ENCODE measurements at regions not wholly inside any gene's neighbourhood (a gene's known extent, or its start where the extent isn't known, plus 50 kb on each side); places are given as distances from the start of the nearest gene placed in this dataset.

DNA sequence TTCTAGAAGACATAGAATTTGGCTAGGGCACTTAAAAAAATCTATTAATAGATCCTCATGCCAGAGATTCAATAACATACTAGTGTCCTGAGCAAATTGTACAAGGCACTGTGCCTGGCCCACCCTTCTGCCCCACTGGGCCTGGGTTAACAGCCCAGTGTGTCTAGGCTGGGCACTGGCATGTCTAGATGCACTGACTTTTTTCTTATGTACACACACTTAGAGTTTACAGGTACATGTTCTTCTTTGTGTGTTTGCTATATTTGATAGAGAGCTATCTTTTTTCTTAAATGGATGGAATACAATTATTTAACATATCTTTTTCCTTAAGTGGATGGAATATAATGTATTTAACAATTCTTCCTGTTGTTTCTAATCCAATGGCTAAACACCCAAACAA lies 241.5 kb downstream of the AUH start:
- no peaks in the 10 kb centered on the region for H3K27me3 Mint-ChIP-seq (ENCODE audit: insufficient read depth, low read depth, poor library complexity)
- no peak overlapping the region for H3K27ac Mint-ChIP-seq
- H3K36me3 ChIP-seq (ENCODE audit: insufficient read depth): no peaks in the 10 kb centered on the region
- no peaks in the 10 kb centered on the region for H3K9me2 ChIP-seq (ENCODE audit: insufficient read depth)
- peaks cover 18% of the 10 kb centered on the region for H3K4me1 ChIP-seq (ENCODE audit: insufficient read depth)
- H2AFZ ChIP-seq: no peak overlapping the region
- no peak for ATAC-seq
- H3K36me3 Mint-ChIP-seq (ENCODE audit: low read depth): peaks cover 7% of the 10 kb centered on the region; the same call in 2 of the 3 replicates
- no peaks in the 10 kb centered on the region for H3F3A ChIP-seq (replicated peaks; ENCODE audit: low read depth)
- H3K79me2 ChIP-seq (replicated peaks; ENCODE audit: insufficient read depth): no peaks in the 10 kb centered on the region
- H3K4me3 ChIP-seq: no peak overlapping the region
- no peak overlapping the region for H3K4me3 Mint-ChIP-seq
- TF ChIP-seq, protein P1, sequence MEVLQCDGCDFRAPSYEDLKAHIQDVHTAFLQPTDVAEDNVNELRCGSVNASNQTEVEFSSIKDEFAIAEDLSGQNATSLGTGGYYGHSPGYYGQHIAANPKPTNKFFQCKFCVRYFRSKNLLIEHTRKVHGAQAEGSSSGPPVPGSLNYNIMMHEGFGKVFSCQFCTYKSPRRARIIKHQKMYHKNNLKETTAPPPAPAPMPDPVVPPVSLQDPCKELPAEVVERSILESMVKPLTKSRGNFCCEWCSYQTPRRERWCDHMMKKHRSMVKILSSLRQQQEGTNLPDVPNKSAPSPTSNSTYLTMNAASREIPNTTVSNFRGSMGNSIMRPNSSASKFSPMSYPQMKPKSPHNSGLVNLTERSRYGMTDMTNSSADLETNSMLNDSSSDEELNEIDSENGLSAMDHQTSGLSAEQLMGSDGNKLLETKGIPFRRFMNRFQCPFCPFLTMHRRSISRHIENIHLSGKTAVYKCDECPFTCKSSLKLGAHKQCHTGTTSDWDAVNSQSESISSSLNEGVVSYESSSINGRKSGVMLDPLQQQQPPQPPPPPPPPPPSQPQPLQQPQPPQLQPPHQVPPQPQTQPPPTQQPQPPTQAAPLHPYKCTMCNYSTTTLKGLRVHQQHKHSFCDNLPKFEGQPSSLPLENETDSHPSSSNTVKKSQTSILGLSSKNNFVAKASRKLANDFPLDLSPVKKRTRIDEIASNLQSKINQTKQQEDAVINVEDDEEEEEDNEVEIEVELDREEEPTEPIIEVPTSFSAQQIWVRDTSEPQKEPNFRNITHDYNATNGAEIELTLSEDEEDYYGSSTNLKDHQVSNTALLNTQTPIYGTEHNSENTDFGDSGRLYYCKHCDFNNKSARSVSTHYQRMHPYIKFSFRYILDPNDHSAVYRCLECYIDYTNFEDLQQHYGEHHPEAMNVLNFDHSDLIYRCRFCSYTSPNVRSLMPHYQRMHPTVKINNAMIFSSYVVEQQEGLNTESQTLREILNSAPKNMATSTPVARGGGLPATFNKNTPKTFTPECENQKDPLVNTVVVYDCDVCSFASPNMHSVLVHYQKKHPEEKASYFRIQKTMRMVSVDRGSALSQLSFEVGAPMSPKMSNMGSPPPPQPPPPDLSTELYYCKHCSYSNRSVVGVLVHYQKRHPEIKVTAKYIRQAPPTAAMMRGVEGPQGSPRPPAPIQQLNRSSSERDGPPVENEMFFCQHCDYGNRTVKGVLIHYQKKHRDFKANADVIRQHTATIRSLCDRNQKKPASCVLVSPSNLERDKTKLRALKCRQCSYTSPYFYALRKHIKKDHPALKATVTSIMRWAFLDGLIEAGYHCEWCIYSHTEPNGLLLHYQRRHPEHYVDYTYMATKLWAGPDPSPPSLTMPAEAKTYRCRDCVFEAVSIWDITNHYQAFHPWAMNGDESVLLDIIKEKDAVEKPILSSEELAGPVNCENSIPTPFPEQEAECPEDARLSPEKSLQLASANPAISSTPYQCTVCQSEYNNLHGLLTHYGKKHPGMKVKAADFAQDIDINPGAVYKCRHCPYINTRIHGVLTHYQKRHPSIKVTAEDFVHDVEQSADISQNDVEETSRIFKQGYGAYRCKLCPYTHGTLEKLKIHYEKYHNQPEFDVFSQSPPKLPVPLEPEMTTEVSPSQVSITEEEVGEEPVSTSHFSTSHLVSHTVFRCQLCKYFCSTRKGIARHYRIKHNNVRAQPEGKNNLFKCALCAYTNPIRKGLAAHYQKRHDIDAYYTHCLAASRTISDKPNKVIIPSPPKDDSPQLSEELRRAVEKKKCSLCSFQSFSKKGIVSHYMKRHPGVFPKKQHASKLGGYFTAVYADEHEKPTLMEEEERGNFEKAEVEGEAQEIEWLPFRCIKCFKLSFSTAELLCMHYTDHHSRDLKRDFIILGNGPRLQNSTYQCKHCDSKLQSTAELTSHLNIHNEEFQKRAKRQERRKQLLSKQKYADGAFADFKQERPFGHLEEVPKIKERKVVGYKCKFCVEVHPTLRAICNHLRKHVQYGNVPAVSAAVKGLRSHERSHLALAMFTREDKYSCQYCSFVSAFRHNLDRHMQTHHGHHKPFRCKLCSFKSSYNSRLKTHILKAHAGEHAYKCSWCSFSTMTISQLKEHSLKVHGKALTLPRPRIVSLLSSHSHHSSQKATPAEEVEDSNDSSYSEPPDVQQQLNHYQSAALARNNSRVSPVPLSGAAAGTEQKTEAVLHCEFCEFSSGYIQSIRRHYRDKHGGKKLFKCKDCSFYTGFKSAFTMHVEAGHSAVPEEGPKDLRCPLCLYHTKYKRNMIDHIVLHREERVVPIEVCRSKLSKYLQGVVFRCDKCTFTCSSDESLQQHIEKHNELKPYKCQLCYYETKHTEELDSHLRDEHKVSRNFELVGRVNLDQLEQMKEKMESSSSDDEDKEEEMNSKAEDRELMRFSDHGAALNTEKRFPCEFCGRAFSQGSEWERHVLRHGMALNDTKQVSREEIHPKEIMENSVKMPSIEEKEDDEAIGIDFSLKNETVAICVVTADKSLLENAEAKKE (CRISPR knock-in tag; IDR thresholded peaks at IDR 0.05): no peak
- TF ChIP-seq, protein P2, sequence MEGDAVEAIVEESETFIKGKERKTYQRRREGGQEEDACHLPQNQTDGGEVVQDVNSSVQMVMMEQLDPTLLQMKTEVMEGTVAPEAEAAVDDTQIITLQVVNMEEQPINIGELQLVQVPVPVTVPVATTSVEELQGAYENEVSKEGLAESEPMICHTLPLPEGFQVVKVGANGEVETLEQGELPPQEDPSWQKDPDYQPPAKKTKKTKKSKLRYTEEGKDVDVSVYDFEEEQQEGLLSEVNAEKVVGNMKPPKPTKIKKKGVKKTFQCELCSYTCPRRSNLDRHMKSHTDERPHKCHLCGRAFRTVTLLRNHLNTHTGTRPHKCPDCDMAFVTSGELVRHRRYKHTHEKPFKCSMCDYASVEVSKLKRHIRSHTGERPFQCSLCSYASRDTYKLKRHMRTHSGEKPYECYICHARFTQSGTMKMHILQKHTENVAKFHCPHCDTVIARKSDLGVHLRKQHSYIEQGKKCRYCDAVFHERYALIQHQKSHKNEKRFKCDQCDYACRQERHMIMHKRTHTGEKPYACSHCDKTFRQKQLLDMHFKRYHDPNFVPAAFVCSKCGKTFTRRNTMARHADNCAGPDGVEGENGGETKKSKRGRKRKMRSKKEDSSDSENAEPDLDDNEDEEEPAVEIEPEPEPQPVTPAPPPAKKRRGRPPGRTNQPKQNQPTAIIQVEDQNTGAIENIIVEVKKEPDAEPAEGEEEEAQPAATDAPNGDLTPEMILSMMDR (conservative IDR thresholded peaks at IDR 0.05; ENCODE audit: low read depth in 2 of 2): no peak
- no peak for TF ChIP-seq ZNF331 (CRISPR knock-in tag; IDR thresholded peaks at IDR 0.05; ENCODE audit: low read depth)
- TF ChIP-seq JUNB (IDR thresholded peaks at IDR 0.05; ENCODE audit: unreplicated experiment): no peak
- H3K27ac ChIP-seq (ENCODE audit: low read depth): no peak overlapping the region
- H3K9me3 Mint-ChIP-seq: peaks cover 19% of the 10 kb centered on the region
- H3K4me2 ChIP-seq: no peak overlapping the region
- no peaks in the 10 kb centered on the region for H3K27me3 ChIP-seq (ENCODE audit: insufficient read depth)
- peaks cover 24% of the 10 kb centered on the region for H3K4me1 Mint-ChIP-seq
- DNase-seq (ENCODE audit: low spot score): no peak
- H4K20me1 ChIP-seq (replicated peaks; ENCODE audit: insufficient read depth): no peaks in the 10 kb centered on the region

DNA sequence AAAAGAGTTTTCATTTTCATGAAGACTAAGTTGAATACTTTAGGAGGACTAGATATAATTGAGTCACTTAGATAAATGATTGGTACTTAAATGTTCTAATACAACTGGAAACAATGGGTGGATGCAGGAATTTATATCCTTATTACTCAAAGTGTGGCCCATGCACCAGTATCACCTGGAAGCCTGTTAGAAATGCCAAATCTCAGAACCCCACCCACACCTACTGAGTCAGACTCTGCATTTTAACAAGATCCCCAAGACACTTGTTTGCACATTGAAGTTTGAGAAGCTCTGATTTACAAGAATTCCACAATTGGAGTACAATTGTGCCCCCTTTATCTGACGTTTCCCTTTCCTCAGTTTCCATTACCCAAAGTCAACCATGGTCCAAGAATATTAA lies 239.0 kb downstream of the AUH start:
- ATAC-seq (no peak), DNase-seq (ENCODE audit: low spot score) (no peak)
- TF ChIP-seq POLR2AphosphoS5 (IDR thresholded peaks at IDR 0.05; ENCODE audit: low read depth) (no peak), JUNB (IDR thresholded peaks at IDR 0.05; ENCODE audit: unreplicated experiment) (no peak), ZNF114 (CRISPR knock-in tag; IDR thresholded peaks at IDR 0.05) (no peak), EZH2 (IDR thresholded peaks at IDR 0.05; ENCODE audit: low read depth, unreplicated experiment) (no peak)
- TF ChIP-seq, protein P3, sequence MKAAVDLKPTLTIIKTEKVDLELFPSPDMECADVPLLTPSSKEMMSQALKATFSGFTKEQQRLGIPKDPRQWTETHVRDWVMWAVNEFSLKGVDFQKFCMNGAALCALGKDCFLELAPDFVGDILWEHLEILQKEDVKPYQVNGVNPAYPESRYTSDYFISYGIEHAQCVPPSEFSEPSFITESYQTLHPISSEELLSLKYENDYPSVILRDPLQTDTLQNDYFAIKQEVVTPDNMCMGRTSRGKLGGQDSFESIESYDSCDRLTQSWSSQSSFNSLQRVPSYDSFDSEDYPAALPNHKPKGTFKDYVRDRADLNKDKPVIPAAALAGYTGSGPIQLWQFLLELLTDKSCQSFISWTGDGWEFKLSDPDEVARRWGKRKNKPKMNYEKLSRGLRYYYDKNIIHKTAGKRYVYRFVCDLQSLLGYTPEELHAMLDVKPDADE (IDR thresholded peaks at IDR 0.05): no peak
- no peaks in the 10 kb centered on the region for H3K27me3 ChIP-seq (ENCODE audit: insufficient read depth)
- H3K9me3 Mint-ChIP-seq: peaks cover 19% of the 10 kb centered on the region
- no peaks in the 10 kb centered on the region for H3K79me2 ChIP-seq (replicated peaks; ENCODE audit: insufficient read depth)
- H3K27ac Mint-ChIP-seq: no peak overlapping the region
- no peak overlapping the region for H3K4me3 Mint-ChIP-seq
- H2AFZ ChIP-seq: no peak overlapping the region
- H3F3A ChIP-seq (replicated peaks; ENCODE audit: low read depth): no peaks in the 10 kb centered on the region
- no peak overlapping the region for H3K4me2 ChIP-seq
- H3K36me3 Mint-ChIP-seq (ENCODE audit: low read depth): peaks cover 5% of the 10 kb centered on the region; the same call in 2 of the 3 replicates
- H3K4me3 ChIP-seq: no peak overlapping the region
- H3K9me2 ChIP-seq (ENCODE audit: insufficient read depth): no peaks in the 10 kb centered on the region
- no peaks in the 10 kb centered on the region for H4K20me1 ChIP-seq (replicated peaks; ENCODE audit: insufficient read depth)
- H3K36me3 ChIP-seq (ENCODE audit: insufficient read depth): no peaks in the 10 kb centered on the region
- peaks cover 1% of the 10 kb centered on the region for H3K27me3 Mint-ChIP-seq (ENCODE audit: insufficient read depth, low read depth, poor library complexity)
- H3K27ac ChIP-seq (ENCODE audit: low read depth): no peak overlapping the region
- H3K4me1 ChIP-seq (ENCODE audit: insufficient read depth): peaks cover 18% of the 10 kb centered on the region
- peaks cover 22% of the 10 kb centered on the region for H3K4me1 Mint-ChIP-seq
